GM23338 (cell line): ENCODE measurements at regions not wholly inside any gene's neighbourhood (a gene's known extent, or its start where the extent isn't known, plus 50 kb on each side); places are given as distances from the start of the nearest gene placed in this dataset.

Experiments
- ATAC-seq: fragments of 200-7000 bp; cut with Tn5 transposase; 3 replicates; pipeline ENCODE4 v1.9.1; 2020
- DNase-seq: peaks from one replicate; pipeline ENCODE4 v3.0.0-alpha.2; 2015; ENCODE audit warnings: low spot score
- H2AFZ ChIP-seq: fragments of 200-600 bp; sonication (generic); 2 replicates; pipeline ENCODE4 v1.8.0; 2016; ENCODE audit warnings: antibody characterized with exemption, mild to moderate bottlenecking, moderate library complexity
- H3F3A ChIP-seq: fragments of 200-600 bp; sonication (generic); replicated peaks from 2 replicates; pipeline ENCODE4 v1.8.0; 2017; ENCODE audit warnings: antibody characterized with exemption, mixed run types, low read depth
- H3K27ac ChIP-seq: fragments of 200-600 bp; sonication (generic); 2 replicates; pipeline ENCODE4 v1.6.1; 2016; ENCODE audit warnings: low read depth
- H3K27me3 ChIP-seq: fragments of 200-600 bp; sonication (generic); 2 replicates; pipeline ENCODE4 v1.8.0; 2016; ENCODE audit warnings: mild to moderate bottlenecking, mixed run types, moderate library complexity; ENCODE audit not compliant: insufficient read depth
- H3K36me3 ChIP-seq: fragments of 200-600 bp; sonication (generic); 2 replicates; pipeline ENCODE4 v1.8.0; 2016; ENCODE audit warnings: mild to moderate bottlenecking; ENCODE audit not compliant: insufficient read depth
- H3K4me1 ChIP-seq: fragments of 200-600 bp; sonication (generic); 2 replicates; pipeline ENCODE4 v1.8.0; 2016; ENCODE audit warnings: mild to moderate bottlenecking, moderate library complexity; ENCODE audit not compliant: insufficient read depth
- H3K4me2 ChIP-seq: fragments of 200-600 bp; sonication (generic); 2 replicates; pipeline ENCODE4 v1.7.1; 2017; ENCODE audit warnings: mixed run types
- H3K4me3 ChIP-seq: fragments of 200-600 bp; sonication (generic); 2 replicates; pipeline ENCODE4 v1.6.1; 2016; ENCODE audit warnings: mixed run types
- H3K79me2 ChIP-seq: fragments of 200-600 bp; sonication (generic); replicated peaks from 2 replicates; pipeline ENCODE4 v1.8.0; 2017; ENCODE audit warnings: mild to moderate bottlenecking; ENCODE audit not compliant: insufficient read depth
- H3K9me2 ChIP-seq: fragments of 200-600 bp; sonication (generic); 2 replicates; pipeline ENCODE4 v1.8.0; 2017; ENCODE audit not compliant: insufficient read depth
- H4K20me1 ChIP-seq: fragments of 200-600 bp; sonication (generic); replicated peaks from 2 replicates; pipeline ENCODE4 v1.8.0; 2017; ENCODE audit warnings: mild to moderate bottlenecking; ENCODE audit not compliant: insufficient read depth
- H3K27ac Mint-ChIP-seq: 2 replicates; pipeline ENCODE4 v1.8.0; 2020; ENCODE audit warnings: inconsistent platforms, mild to moderate bottlenecking, moderate library complexity, mixed read lengths
- H3K27me3 Mint-ChIP-seq: 3 replicates; pipeline ENCODE4 v1.8.0; 2022; ENCODE audit warnings: low read depth, mild to moderate bottlenecking, moderate library complexity, mixed read lengths, inconsistent platforms; ENCODE audit not compliant: insufficient read depth, poor library complexity
- H3K36me3 Mint-ChIP-seq: 3 replicates; pipeline ENCODE4 v1.8.0; 2021; ENCODE audit warnings: low read depth, mild to moderate bottlenecking, inconsistent platforms, moderate library complexity, mixed read lengths
- H3K4me1 Mint-ChIP-seq: 3 replicates; pipeline ENCODE4 v1.8.0; 2020; ENCODE audit warnings: mild to moderate bottlenecking, inconsistent platforms, mixed read lengths
- H3K4me3 Mint-ChIP-seq: 3 replicates; pipeline ENCODE4 v1.8.0; 2021; ENCODE audit warnings: moderate library complexity, mild to moderate bottlenecking, inconsistent platforms, mixed read lengths
- H3K9me3 Mint-ChIP-seq: 3 replicates; pipeline ENCODE4 v1.8.0; 2020; ENCODE audit warnings: moderate library complexity, mild to moderate bottlenecking, inconsistent platforms, mixed read lengths
- ETS1 ChIP-seq: IDR thresholded peaks from 2 replicates; pipeline ENCODE4 v1.6.1; 2016; ENCODE audit warnings: antibody characterized with exemption
- JUNB ChIP-seq: IDR thresholded peaks from one replicate; pipeline ENCODE4 v1.6.1; 2016; ENCODE audit warnings: antibody characterized with exemption; ENCODE audit not compliant: unreplicated experiment
- REST ChIP-seq: IDR thresholded peaks from one replicate; pipeline ENCODE4 v1.6.1; 2018; ENCODE audit warnings: antibody characterized with exemption; ENCODE audit not compliant: unreplicated experiment
- STAT1 ChIP-seq: IDR thresholded peaks from one replicate; pipeline ENCODE4 v1.6.1; 2016; ENCODE audit warnings: antibody characterized with exemption; ENCODE audit not compliant: unreplicated experiment
- ZNF331 ChIP-seq: fragments of 250-450 bp; sonication (Bioruptor Pico); IDR thresholded peaks from 2 replicates; pipeline ENCODE4 v1.5.0; 2020; ENCODE audit warnings: low read depth, mild to moderate bottlenecking, moderate library complexity
- ZNF462 ChIP-seq: fragments of 250-450 bp; sonication (Bioruptor Pico); IDR thresholded peaks from 2 replicates; pipeline ENCODE4 v1.5.0; 2020; ENCODE audit warnings: mild to moderate bottlenecking, moderate library complexity

- H3K9me2 ChIP-seq: no peaks in the 10 kb centered on the region
- H3K4me1 ChIP-seq: no peaks in the 10 kb centered on the region
- no peak overlapping the region for H2AFZ ChIP-seq
- no peak overlapping the region for H3K4me3 ChIP-seq
- ATAC-seq (no peak), DNase-seq (no peak)
- no peaks in the 10 kb centered on the region for H3F3A ChIP-seq
- H4K20me1 ChIP-seq: no peaks in the 10 kb centered on the region
- Mint-ChIP-seq H3K27ac (no peak overlapping the region), H3K4me3 (no peak overlapping the region), H3K4me1 (no peaks in the 10 kb centered on the region; the same call in 2 of the 3 replicates), H3K27me3 (peaks cover 7% of the 10 kb centered on the region), H3K36me3 (no peaks in the 10 kb centered on the region; the same call in 2 of the 3 replicates), H3K9me3 (peaks cover 88% of the 10 kb centered on the region)
- H3K4me2 ChIP-seq: no peak overlapping the region
- H3K27ac ChIP-seq: no peak overlapping the region
- TF ChIP-seq ZNF462 (CRISPR knock-in tag) (no peak), ETS1 (no peak), JUNB (no peak), ZNF331 (CRISPR knock-in tag) (no peak), STAT1 (no peak), REST (no peak)
- H3K79me2 ChIP-seq: no peaks in the 10 kb centered on the region
- H3K36me3 ChIP-seq: no peaks in the 10 kb centered on the region
- no peaks in the 10 kb centered on the region for H3K27me3 ChIP-seq
Measured at GRCh38 chr1:4025752-4026151, 125.7 kb upstream of the C1orf174 start.
